ENCODE measurements at regions not wholly inside any gene's neighbourhood (a gene's known extent, or its start where the extent isn't known, plus 50 kb on each side); places are given as distances from the start of the nearest gene placed in this dataset.
"Not testable (repeated sequence)": the region's sequence is repeated elsewhere in the genome, so short reads cannot be mapped to it uniquely, and the experiment has no call there.

GRCh38 chr6:11379805-11380204, 147.3 kb upstream of the NEDD9 start:
- no peak for TF ChIP-seq CTCF (IDR thresholded peaks at IDR 0.05; ENCODE audit: low read depth, low read length)
- no peak for DNase-seq (ENCODE audit: extremely low read depth, low read depth)

GRCh38 chr6:11378639-11379038, 146.2 kb upstream of the NEDD9 start:
- no peak for DNase-seq (ENCODE audit: extremely low read depth, low read depth)
- TF ChIP-seq CTCF (IDR thresholded peaks at IDR 0.05; ENCODE audit: low read depth, low read length) = no peak

- no peak for DNase-seq (ENCODE audit: extremely low read depth, low read depth)
- no peak for TF ChIP-seq CTCF (IDR thresholded peaks at IDR 0.05; ENCODE audit: low read depth, low read length)
These were observed 141.9 kb upstream of the NEDD9 start for GRCh38 chr6:11374036-11375010.

GRCh38 chr6:11373208-11373607, 140.7 kb upstream of the NEDD9 start:
- DNase-seq (ENCODE audit: extremely low read depth, low read depth) = no peak
- TF ChIP-seq CTCF (IDR thresholded peaks at IDR 0.05; ENCODE audit: low read depth, low read length) = no peak

GRCh38 chr6:11372186-11372790, 139.8 kb upstream of the NEDD9 start:
- not testable (repeated sequence) for DNase-seq (ENCODE audit: extremely low read depth, low read depth)

- no peak for DNase-seq (ENCODE audit: extremely low read depth, low read depth)
- TF ChIP-seq CTCF (IDR thresholded peaks at IDR 0.05; ENCODE audit: low read depth, low read length) = no peak
These were observed 137.9 kb upstream of the NEDD9 start for GRCh38 chr6:11370191-11371018.

- DNase-seq (ENCODE audit: extremely low read depth, low read depth) = no peak
- TF ChIP-seq CTCF (IDR thresholded peaks at IDR 0.05; ENCODE audit: low read depth, low read length) = no peak
These were observed 136.3 kb upstream of the NEDD9 start for GRCh38 chr6:11368760-11369159.

All from AG09319 (cell line).